GM23338 (cell line): ENCODE measurements at regions not wholly inside any gene's neighbourhood (a gene's known extent, or its start where the extent isn't known, plus 50 kb on each side); places are given as distances from the start of the nearest gene placed in this dataset.

ENCODE experiments used
- ATAC-seq: fragments of 200-7000 bp; cut with Tn5 transposase; 3 replicates; pipeline ENCODE4 v1.9.1; 2020
- DNase-seq: peaks from one replicate; pipeline ENCODE4 v3.0.0-alpha.2; 2015; ENCODE audit warnings: low spot score
- H2AFZ ChIP-seq: fragments of 200-600 bp; sonication (generic); 2 replicates; pipeline ENCODE4 v1.8.0; 2016; ENCODE audit warnings: antibody characterized with exemption, mild to moderate bottlenecking, moderate library complexity
- H3F3A ChIP-seq: fragments of 200-600 bp; sonication (generic); replicated peaks from 2 replicates; pipeline ENCODE4 v1.8.0; 2017; ENCODE audit warnings: antibody characterized with exemption, mixed run types, low read depth
- H3K27ac ChIP-seq: fragments of 200-600 bp; sonication (generic); 2 replicates; pipeline ENCODE4 v1.6.1; 2016; ENCODE audit warnings: low read depth
- H3K27me3 ChIP-seq: fragments of 200-600 bp; sonication (generic); 2 replicates; pipeline ENCODE4 v1.8.0; 2016; ENCODE audit warnings: mild to moderate bottlenecking, mixed run types, moderate library complexity; ENCODE audit not compliant: insufficient read depth
- H3K36me3 ChIP-seq: fragments of 200-600 bp; sonication (generic); 2 replicates; pipeline ENCODE4 v1.8.0; 2016; ENCODE audit warnings: mild to moderate bottlenecking; ENCODE audit not compliant: insufficient read depth
- H3K4me1 ChIP-seq: fragments of 200-600 bp; sonication (generic); 2 replicates; pipeline ENCODE4 v1.8.0; 2016; ENCODE audit warnings: mild to moderate bottlenecking, moderate library complexity; ENCODE audit not compliant: insufficient read depth
- H3K4me2 ChIP-seq: fragments of 200-600 bp; sonication (generic); 2 replicates; pipeline ENCODE4 v1.7.1; 2017; ENCODE audit warnings: mixed run types
- H3K4me3 ChIP-seq: fragments of 200-600 bp; sonication (generic); 2 replicates; pipeline ENCODE4 v1.6.1; 2016; ENCODE audit warnings: mixed run types
- H3K79me2 ChIP-seq: fragments of 200-600 bp; sonication (generic); replicated peaks from 2 replicates; pipeline ENCODE4 v1.8.0; 2017; ENCODE audit warnings: mild to moderate bottlenecking; ENCODE audit not compliant: insufficient read depth
- H3K9me2 ChIP-seq: fragments of 200-600 bp; sonication (generic); 2 replicates; pipeline ENCODE4 v1.8.0; 2017; ENCODE audit not compliant: insufficient read depth
- H4K20me1 ChIP-seq: fragments of 200-600 bp; sonication (generic); replicated peaks from 2 replicates; pipeline ENCODE4 v1.8.0; 2017; ENCODE audit warnings: mild to moderate bottlenecking; ENCODE audit not compliant: insufficient read depth
- H3K27ac Mint-ChIP-seq: 2 replicates; pipeline ENCODE4 v1.8.0; 2020; ENCODE audit warnings: inconsistent platforms, mild to moderate bottlenecking, moderate library complexity, mixed read lengths
- H3K27me3 Mint-ChIP-seq: 3 replicates; pipeline ENCODE4 v1.8.0; 2022; ENCODE audit warnings: low read depth, mild to moderate bottlenecking, moderate library complexity, mixed read lengths, inconsistent platforms; ENCODE audit not compliant: insufficient read depth, poor library complexity
- H3K36me3 Mint-ChIP-seq: 3 replicates; pipeline ENCODE4 v1.8.0; 2021; ENCODE audit warnings: low read depth, mild to moderate bottlenecking, inconsistent platforms, moderate library complexity, mixed read lengths
- H3K4me1 Mint-ChIP-seq: 3 replicates; pipeline ENCODE4 v1.8.0; 2020; ENCODE audit warnings: mild to moderate bottlenecking, inconsistent platforms, mixed read lengths
- H3K4me3 Mint-ChIP-seq: 3 replicates; pipeline ENCODE4 v1.8.0; 2021; ENCODE audit warnings: moderate library complexity, mild to moderate bottlenecking, inconsistent platforms, mixed read lengths
- H3K9me3 Mint-ChIP-seq: 3 replicates; pipeline ENCODE4 v1.8.0; 2020; ENCODE audit warnings: moderate library complexity, mild to moderate bottlenecking, inconsistent platforms, mixed read lengths
- EZH2 ChIP-seq: fragments of 200-600 bp; sonication (generic); IDR thresholded peaks from one replicate; pipeline ENCODE4 v1.8.0; 2017; ENCODE audit warnings: antibody characterized with exemption, mild to moderate bottlenecking, low read depth; ENCODE audit not compliant: unreplicated experiment
- EZH2phosphoT487 ChIP-seq: fragments of 200-600 bp; sonication (generic); IDR thresholded peaks from one replicate; pipeline ENCODE4 v1.8.1; 2018; ENCODE audit warnings: antibody characterized with exemption; ENCODE audit not compliant: unreplicated experiment
- NANOG ChIP-seq: IDR thresholded peaks from 2 replicates; pipeline ENCODE4 v1.6.1; 2016; ENCODE audit warnings: antibody characterized with exemption, borderline replicate concordance
- POLR2AphosphoS5 ChIP-seq: IDR thresholded peaks from 2 replicates; pipeline ENCODE4 v1.6.1; 2016; ENCODE audit warnings: antibody characterized with exemption, low read depth
- REST ChIP-seq: IDR thresholded peaks from one replicate; pipeline ENCODE4 v1.6.1; 2018; ENCODE audit warnings: antibody characterized with exemption; ENCODE audit not compliant: unreplicated experiment
- ZNF114 ChIP-seq: fragments of 250-450 bp; sonication (Bioruptor Pico); IDR thresholded peaks from 2 replicates; pipeline ENCODE4 v1.5.0; 2020; ENCODE audit warnings: mild to moderate bottlenecking, moderate library complexity
- ZNF331 ChIP-seq: fragments of 250-450 bp; sonication (Bioruptor Pico); IDR thresholded peaks from 2 replicates; pipeline ENCODE4 v1.5.0; 2020; ENCODE audit warnings: low read depth, mild to moderate bottlenecking, moderate library complexity
- ZNF462 ChIP-seq: fragments of 250-450 bp; sonication (Bioruptor Pico); IDR thresholded peaks from 2 replicates; pipeline ENCODE4 v1.5.0; 2020; ENCODE audit warnings: mild to moderate bottlenecking, moderate library complexity
- TF ChIP-seq, protein P1 (sequence below): IDR thresholded peaks from 2 replicates; pipeline ENCODE4 v1.6.1; 2016; ENCODE audit warnings: antibody characterized with exemption
- TF ChIP-seq, protein P2 (sequence below), 2 experiments: fragments of 200-600 bp in 1 of 2; sonication (generic) in 1 of 2; conservative IDR thresholded peaks; 2 replicates each; pipeline versions ENCODE4 v1.5.1 to v1.6.1; 2016 to 2017; ENCODE audit warnings: antibody characterized with exemption in 2 of 2, low read depth in 2 of 2, mild to moderate bottlenecking in 2 of 2, moderate library complexity in 1 of 2

DNA sequence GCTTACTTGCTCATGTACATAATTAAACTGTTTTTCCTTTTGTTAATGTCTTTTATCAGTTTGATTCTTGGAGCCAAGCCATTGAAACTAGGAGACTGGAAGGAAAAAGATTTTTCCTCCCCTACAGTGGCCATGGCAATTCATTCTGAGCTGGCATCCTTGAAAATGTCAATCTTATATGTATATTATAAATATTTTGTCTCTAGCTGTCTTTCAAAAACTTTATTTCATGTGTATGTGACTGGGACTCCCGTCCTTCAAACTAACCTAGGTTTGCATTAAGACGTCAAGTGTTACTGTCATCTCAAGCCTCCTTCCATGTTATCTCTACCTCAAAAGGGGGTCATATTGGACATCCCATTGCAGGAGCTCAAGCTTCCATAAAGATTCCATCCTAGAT lies 280.4 kb downstream of the HRH4 start:
- Histone ChIP-seq H3K27ac (no peak overlapping the region), H3K4me1 (no peaks in the 10 kb centered on the region; the same call in 1 of the 2 replicates), H3F3A (peaks cover 3% of the 10 kb centered on the region; the same call in 1 of the 2 replicates), H3K4me3 (no peak overlapping the region), H3K79me2 (no peaks in the 10 kb centered on the region), H4K20me1 (no peaks in the 10 kb centered on the region), H3K27me3 (no peaks in the 10 kb centered on the region), H2AFZ (no peak overlapping the region), H3K4me2 (no peak overlapping the region), H3K9me2 (no peaks in the 10 kb centered on the region), H3K36me3 (no peaks in the 10 kb centered on the region)
- DNase-seq: no peak
- H3K27ac Mint-ChIP-seq: no peak overlapping the region
- H3K4me1 Mint-ChIP-seq: peaks cover 2% of the 10 kb centered on the region; the same call in 1 of the 3 replicates
- H3K36me3 Mint-ChIP-seq: 0 out of 3 replicates have a peak, but pooled peaks cover 2% of the 10 kb centered on the region
- H3K4me3 Mint-ChIP-seq: no peak overlapping the region
- no peak for TF ChIP-seq NANOG
- no peak for TF ChIP-seq POLR2AphosphoS5
- no peak for TF ChIP-seq EZH2phosphoT487
- TF ChIP-seq REST: no peak
- no peak for TF ChIP-seq ZNF331 (CRISPR knock-in tag)
- TF ChIP-seq, protein P1, sequence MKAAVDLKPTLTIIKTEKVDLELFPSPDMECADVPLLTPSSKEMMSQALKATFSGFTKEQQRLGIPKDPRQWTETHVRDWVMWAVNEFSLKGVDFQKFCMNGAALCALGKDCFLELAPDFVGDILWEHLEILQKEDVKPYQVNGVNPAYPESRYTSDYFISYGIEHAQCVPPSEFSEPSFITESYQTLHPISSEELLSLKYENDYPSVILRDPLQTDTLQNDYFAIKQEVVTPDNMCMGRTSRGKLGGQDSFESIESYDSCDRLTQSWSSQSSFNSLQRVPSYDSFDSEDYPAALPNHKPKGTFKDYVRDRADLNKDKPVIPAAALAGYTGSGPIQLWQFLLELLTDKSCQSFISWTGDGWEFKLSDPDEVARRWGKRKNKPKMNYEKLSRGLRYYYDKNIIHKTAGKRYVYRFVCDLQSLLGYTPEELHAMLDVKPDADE: no peak
- TF ChIP-seq, protein P2, sequence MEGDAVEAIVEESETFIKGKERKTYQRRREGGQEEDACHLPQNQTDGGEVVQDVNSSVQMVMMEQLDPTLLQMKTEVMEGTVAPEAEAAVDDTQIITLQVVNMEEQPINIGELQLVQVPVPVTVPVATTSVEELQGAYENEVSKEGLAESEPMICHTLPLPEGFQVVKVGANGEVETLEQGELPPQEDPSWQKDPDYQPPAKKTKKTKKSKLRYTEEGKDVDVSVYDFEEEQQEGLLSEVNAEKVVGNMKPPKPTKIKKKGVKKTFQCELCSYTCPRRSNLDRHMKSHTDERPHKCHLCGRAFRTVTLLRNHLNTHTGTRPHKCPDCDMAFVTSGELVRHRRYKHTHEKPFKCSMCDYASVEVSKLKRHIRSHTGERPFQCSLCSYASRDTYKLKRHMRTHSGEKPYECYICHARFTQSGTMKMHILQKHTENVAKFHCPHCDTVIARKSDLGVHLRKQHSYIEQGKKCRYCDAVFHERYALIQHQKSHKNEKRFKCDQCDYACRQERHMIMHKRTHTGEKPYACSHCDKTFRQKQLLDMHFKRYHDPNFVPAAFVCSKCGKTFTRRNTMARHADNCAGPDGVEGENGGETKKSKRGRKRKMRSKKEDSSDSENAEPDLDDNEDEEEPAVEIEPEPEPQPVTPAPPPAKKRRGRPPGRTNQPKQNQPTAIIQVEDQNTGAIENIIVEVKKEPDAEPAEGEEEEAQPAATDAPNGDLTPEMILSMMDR (conservative IDR thresholded peaks at IDR 0.05; ENCODE audit: low read depth in 2 of 2): no peak
- no peak for TF ChIP-seq EZH2
- TF ChIP-seq ZNF462: no peak
- TF ChIP-seq ZNF114 (CRISPR knock-in tag): no peak
- H3K9me3 Mint-ChIP-seq: no peaks in the 10 kb centered on the region; the same call in 2 of the 3 replicates
- H3K27me3 Mint-ChIP-seq: no peaks in the 10 kb centered on the region
- ATAC-seq: no peak
